D721Med (cell line): ENCODE measurements at regions not wholly inside any gene's neighbourhood (a gene's known extent, or its start where the extent isn't known, plus 50 kb on each side); places are given as distances from the start of the nearest gene placed in this dataset.

Source experiments
- DNase-seq: peaks from one replicate; pipeline ENCODE4 v3.0.0; 2011; ENCODE audit warnings: low spot score; ENCODE audit not compliant: insufficient read length
- FAIRE-seq: peaks from 2 replicates; lab custom pipeline; 2011; peaks lifted over from hg19 to GRCh38; lab: Jason Lieb, UNC
- CTCF ChIP-seq: IDR thresholded peaks from 2 replicates; pipeline ENCODE4 v1.5.1; 2012; ENCODE audit warnings: mild to moderate bottlenecking, control low read depth; ENCODE audit not compliant: insufficient read depth; ENCODE audit errors: missing control alignments

GRCh38 chr10:10207538-10207937 lies 810.1 kb upstream of the CELF2 start:
- DNase-seq = no peak
- no peak for TF ChIP-seq CTCF
- FAIRE-seq = no peak

GRCh38 chr10:10208196-10208595 lies 809.5 kb upstream of the CELF2 start:
- no peak for FAIRE-seq
- TF ChIP-seq CTCF = no peak
- DNase-seq = no peak

GRCh38 chr10:10209167-10209566 lies 808.5 kb upstream of the CELF2 start:
- FAIRE-seq (no peak), DNase-seq (no peak)
- TF ChIP-seq CTCF = no peak

- FAIRE-seq = no peak
- DNase-seq = no peak
- TF ChIP-seq CTCF = no peak
These were observed 806.3 kb upstream of the CELF2 start for GRCh38 chr10:10211409-10211808.

GRCh38 chr10:10213237-10213636 lies 804.4 kb upstream of the CELF2 start:
- TF ChIP-seq CTCF = no peak
- FAIRE-seq (no peak), DNase-seq (no peak)

GRCh38 chr10:10222304-10222841 lies 795.3 kb upstream of the CELF2 start:
- DNase-seq (no peak), FAIRE-seq (no peak)
- no peak for TF ChIP-seq CTCF

GRCh38 chr10:10223131-10223530 lies 794.5 kb upstream of the CELF2 start:
- no peak for DNase-seq
- FAIRE-seq = no peak
- TF ChIP-seq CTCF = no peak
